ENCODE measurements at regions not wholly inside any gene's neighbourhood (a gene's known extent, or its start where the extent isn't known, plus 50 kb on each side); places are given as distances from the start of the nearest gene placed in this dataset.

GRCh38 chr11:28871090-28871489 lies 762.9 kb downstream of the METTL15 start:
- TF ChIP-seq CTCF (conservative IDR thresholded peaks at IDR 0.05; ENCODE audit: low read depth, low read length) (no peak), EZH2 (IDR thresholded peaks at IDR 0.05; ENCODE audit: low read length, unreplicated experiment) (no peak), EZH2phosphoT487 (IDR thresholded peaks at IDR 0.05; ENCODE audit: borderline replicate concordance, low read length) (no peak)
